ENCODE measurements at regions not wholly inside any gene's neighbourhood (a gene's known extent, or its start where the extent isn't known, plus 50 kb on each side); places are given as distances from the start of the nearest gene placed in this dataset.

GRCh38 chr18:37963837-37964236 lies 398.2 kb upstream of the CELF4 start:
- intact Hi-C loops (cut with DNase I) = no loop called here
- H3K4me3 ChIP-seq = no peak overlapping the region

GRCh38 chr18:37962316-37962966 lies 396.8 kb upstream of the CELF4 start:
- Histone ChIP-seq H3K9me3 (peaks cover 0 to 6% (median 0%) of the 10 kb centered on the region in 12 donors), H3K4me3 (no peak overlapping the region), H3K36me3 (no peaks in the 10 kb centered on the region), H3K4me1 (no peaks in the 10 kb centered on the region), H3K27ac (no peak overlapping the region), H3K27me3 (no peaks in the 10 kb centered on the region)
- DNase-seq = no peak
- intact Hi-C loops (cut with DNase I) = no loop called here
- no peak for TF ChIP-seq CTCF (IDR thresholded peaks at IDR 0.05)
- no peak for TF ChIP-seq POLR2A (IDR thresholded peaks at IDR 0.05)
- no peak for ATAC-seq
- WGBS, 4 donors = 42 to 57% (median 50%) methylated on average over 9 of the region's 9 CpGs

More at GRCh38 chr18:37963837-37964236, 398.2 kb upstream of the CELF4 start:
- ATAC-seq (no peak), DNase-seq (no peak)
- Histone ChIP-seq H3K4me1 (no peaks in the 10 kb centered on the region), H3K27me3 (no peaks in the 10 kb centered on the region), H3K9me3 (peaks cover 0 to 6% (median 0%) of the 10 kb centered on the region in 12 donors), H3K36me3 (no peaks in the 10 kb centered on the region), H3K27ac (no peak overlapping the region)
- TF ChIP-seq CTCF (IDR thresholded peaks at IDR 0.05) (no peak), POLR2A (IDR thresholded peaks at IDR 0.05) (no peak)
- 70 to 85% (median 72%) methylated on average over 3 of the region's 3 CpGs for WGBS, 4 donors

- Histone ChIP-seq H3K4me3 (no peak overlapping the region), H3K36me3 (no peaks in the 10 kb centered on the region), H3K27me3 (no peaks in the 10 kb centered on the region), H3K4me1 (no peaks in the 10 kb centered on the region), H3K27ac (no peak overlapping the region), H3K9me3 (peaks cover 0 to 8% (median 0%) of the 10 kb centered on the region in 12 donors)
- WGBS, 4 donors = 56 to 73% (median 61%) methylated on average over 3 of the region's 3 CpGs
- intact Hi-C loops (cut with DNase I) = no loop called here
- TF ChIP-seq CTCF (IDR thresholded peaks at IDR 0.05) (no peak), POLR2A (IDR thresholded peaks at IDR 0.05) (no peak)
- DNase-seq (no peak), ATAC-seq (no peak)
These were observed 392.9 kb upstream of the CELF4 start for GRCh38 chr18:37958499-37958898.

GRCh38 chr18:37956902-37957301 lies 391.3 kb upstream of the CELF4 start:
- ATAC-seq (no peak), DNase-seq (no peak)
- no peaks in the 10 kb centered on the region for H3K27me3 ChIP-seq
- H3K4me1 ChIP-seq = no peaks in the 10 kb centered on the region
- no peaks in the 10 kb centered on the region for H3K36me3 ChIP-seq
- peaks cover 0 to 17% (median 5%) of the 10 kb centered on the region in 12 donors for H3K9me3 ChIP-seq
- intact Hi-C loops (cut with DNase I) = no loop called here
- no peak overlapping the region for H3K27ac ChIP-seq
- WGBS, 4 donors = 66 to 76% (median 72%) methylated on average over 4 of the region's 4 CpGs
- no peak for TF ChIP-seq POLR2A (IDR thresholded peaks at IDR 0.05)
- no peak for TF ChIP-seq CTCF (IDR thresholded peaks at IDR 0.05)
- H3K4me3 ChIP-seq = no peak overlapping the region
